ENCODE measurements at regions not wholly inside any gene's neighbourhood (a gene's known extent, or its start where the extent isn't known, plus 50 kb on each side); places are given as distances from the start of the nearest gene placed in this dataset.

- peak; percentile 42 for DNase-seq
Measured at GRCh38 chr1:182149411-182149965, 88.0 kb upstream of the ZNF648 start.

GRCh38 chr1:182147951-182148350, 86.4 kb upstream of the ZNF648 start:
- DNase-seq: no peak

- DNase-seq: no peak
Measured at GRCh38 chr1:182147136-182147820, 85.8 kb upstream of the ZNF648 start.

GRCh38 chr1:182146286-182146685, 84.8 kb upstream of the ZNF648 start:
- DNase-seq: no peak

GRCh38 chr1:182145441-182145840, 83.9 kb upstream of the ZNF648 start:
- no peak for DNase-seq

DNA sequence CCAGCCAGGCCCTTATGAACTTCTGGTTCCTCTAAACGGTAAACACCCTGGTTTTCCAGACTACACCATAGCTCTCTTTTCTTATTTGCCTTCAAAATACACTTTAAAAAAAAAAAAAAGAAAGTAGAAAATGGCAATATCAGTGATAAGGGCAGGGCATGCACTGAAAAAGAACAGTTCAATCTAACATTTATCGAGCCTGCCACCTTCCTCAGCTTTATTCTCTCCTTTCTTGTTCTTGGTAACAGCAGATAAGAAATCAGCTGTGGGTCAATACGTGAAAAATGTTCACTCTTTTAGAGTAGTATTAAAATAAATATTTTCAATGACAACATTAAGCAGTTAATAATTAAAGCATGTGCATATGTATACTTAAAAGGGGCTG, 83.1 kb upstream of the ZNF648 start:
- no peak for DNase-seq

- peak; percentile 86 for DNase-seq
Measured at GRCh38 chr1:182143825-182144645, 82.5 kb upstream of the ZNF648 start.

- peak; percentile 89 for DNase-seq
Measured at GRCh38 chr1:182143154-182143657, 81.7 kb upstream of the ZNF648 start.

DNA sequence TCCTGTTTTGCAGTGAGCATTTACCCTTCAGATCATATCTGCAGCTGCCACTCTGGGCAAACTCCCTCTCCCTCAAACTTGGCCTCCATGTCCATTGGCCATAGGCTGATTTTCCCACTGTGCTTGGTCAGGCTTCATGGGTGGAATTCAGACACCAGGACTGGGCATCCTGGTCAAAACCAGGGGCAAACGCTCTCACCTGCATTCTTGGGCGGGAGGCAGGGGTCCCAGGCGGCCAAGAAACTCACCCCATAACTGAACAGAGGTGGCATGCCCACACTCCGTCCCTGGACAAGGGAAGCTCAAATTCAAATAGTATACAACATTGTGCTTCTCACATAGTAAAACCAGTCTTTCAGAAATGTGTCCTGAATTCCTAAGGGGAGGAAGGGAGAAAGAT, 81.1 kb upstream of the ZNF648 start:
- no peak for DNase-seq

GRCh38 chr1:182141040-182141439, 79.5 kb upstream of the ZNF648 start:
- no peak for DNase-seq

- no peak for DNase-seq
Measured at GRCh38 chr1:182139496-182139895, 78.0 kb upstream of the ZNF648 start.

- no peak for DNase-seq
Measured at GRCh38 chr1:182137546-182137945, 76.0 kb upstream of the ZNF648 start.

DNA sequence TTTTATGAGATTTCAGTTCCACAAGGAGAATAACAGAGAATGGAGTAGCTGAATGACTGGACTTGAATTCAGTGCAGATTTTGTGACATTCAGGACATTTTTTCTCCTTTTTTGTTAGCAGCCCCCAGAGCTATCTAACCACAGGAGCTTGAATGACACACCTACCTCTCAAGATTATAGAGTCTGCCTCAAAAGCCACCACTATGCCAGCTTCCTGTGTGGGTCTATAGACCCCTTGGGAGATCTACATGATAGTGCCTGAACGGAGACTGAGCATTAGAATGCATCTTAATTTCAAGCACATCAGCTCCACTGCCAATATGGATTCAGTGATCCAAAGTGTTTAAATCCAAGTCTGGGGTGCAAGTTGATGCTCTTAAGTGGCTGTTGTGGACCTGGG, 74.4 kb upstream of the ZNF648 start:
- no peak for DNase-seq

- no peak for DNase-seq
Measured at GRCh38 chr1:182134257-182134656, 72.7 kb upstream of the ZNF648 start.

- no peak for DNase-seq
Measured at GRCh38 chr1:182133181-182133580, 71.7 kb upstream of the ZNF648 start.

GRCh38 chr1:182129398-182129797, 67.9 kb upstream of the ZNF648 start:
- DNase-seq: no peak

DNA sequence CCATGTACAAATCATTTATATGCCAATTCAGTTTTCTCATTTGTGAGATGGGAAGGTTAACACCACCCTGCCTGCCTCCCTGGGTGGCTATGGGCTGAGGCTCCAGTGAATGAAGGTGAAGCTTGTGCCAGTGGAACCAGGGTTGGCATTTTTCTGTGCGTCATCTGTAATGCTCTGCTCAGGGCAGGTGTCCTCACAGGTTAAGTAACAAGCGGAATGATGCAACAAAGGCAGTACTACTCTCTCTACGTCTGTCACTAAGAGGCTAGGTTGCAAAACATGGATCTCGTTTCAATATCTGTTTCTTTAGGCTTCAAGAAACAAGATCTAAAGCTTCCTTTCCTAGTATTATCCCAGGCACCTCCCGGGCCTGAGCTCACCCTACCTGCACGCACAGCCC, 67.0 kb upstream of the ZNF648 start:
- no peak for DNase-seq

DNA sequence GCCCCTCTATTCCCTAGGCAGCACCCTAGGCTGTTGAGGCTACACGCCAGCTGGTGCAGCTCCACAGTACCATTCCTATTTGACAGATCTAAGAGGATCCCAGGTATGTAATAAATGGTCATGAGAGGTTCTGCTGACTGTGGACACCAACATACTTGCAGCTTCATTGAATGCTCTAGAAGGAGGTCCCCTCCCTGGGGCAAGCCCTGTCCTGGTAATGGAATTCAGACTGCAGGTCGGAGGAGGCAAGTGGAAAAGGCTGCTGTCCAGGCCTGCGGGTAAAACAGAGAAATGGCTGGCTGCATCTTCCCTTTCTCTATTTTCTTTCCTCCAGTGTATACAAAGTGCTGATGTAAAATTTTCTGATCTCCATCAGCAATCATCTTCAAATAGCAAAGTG, 66.1 kb upstream of the ZNF648 start:
- no peak for DNase-seq

DNA sequence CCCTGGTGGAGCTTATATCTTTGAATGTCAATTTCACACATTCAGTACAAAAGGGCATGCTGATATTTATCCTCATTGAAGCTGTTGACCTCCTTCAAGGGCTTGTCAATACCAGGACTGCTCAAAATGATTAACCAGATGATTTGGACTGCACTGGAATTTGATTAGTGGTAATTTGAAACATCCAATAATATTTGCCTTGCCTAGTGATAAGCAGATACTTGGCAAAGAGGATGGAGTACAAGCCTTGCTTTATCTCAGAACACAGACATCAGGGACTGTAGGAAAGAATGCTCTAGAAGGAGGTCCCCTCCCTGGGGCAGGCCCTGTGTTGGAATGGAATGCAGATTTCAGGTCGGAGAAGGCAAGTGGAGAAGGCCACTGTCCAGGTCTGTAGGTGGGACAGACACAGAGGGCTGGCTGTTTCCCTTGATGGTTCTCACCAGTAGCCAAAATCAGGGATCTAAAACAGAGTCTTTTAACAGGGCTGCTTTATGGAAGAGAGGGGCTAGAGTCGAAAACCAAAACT, 64.8 kb upstream of the ZNF648 start:
- no peak for DNase-seq

DNA sequence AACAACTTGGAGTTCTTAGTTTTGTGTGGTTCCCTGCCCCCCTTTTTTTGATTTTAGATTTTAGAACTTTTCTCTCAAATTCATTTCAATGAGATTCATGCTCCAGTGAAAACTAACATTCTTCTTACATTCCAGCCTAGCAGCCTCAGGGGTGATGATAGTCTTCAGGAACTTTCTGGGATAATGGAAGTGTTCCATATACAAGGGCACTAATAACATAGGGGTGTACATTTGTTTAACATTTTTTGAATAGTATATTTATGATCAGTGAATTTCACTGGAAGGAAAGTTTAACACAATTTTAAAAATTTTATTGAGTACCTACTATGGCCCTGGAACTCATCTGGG, 61.4 kb upstream of the ZNF648 start:
- DNase-seq: no peak

DNA sequence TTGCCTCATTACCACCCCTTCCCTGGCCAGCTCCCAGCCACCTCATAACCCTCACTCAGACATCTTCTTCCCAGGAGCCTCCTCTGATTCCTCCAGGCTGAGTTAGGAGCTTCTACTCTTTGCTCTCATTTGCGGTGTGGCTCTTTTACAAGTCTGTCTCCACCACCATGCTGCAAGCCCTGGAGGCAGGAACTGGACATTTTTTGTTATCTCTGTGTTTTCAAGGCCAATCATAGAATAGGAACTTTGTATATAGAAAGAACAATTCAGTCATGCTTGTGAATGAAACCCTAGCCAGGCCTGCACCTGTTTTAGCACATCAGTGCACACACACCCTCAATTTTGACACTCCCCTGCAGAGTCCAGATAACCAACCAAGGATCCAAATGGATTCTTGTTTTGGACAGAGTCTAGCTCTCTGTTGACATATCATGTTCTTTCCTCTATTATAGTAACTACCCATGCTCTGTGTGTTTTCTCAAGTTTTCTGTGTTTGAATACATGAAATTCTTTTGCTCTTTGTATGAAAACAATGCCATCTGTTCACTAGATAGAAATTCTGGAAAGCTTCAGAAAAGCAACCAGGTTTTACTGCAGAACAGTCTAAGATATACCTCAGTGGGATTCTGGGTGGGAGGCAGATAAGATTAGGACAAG, 60.9 kb upstream of the ZNF648 start:
- peak; percentile 19 for DNase-seq

DNA sequence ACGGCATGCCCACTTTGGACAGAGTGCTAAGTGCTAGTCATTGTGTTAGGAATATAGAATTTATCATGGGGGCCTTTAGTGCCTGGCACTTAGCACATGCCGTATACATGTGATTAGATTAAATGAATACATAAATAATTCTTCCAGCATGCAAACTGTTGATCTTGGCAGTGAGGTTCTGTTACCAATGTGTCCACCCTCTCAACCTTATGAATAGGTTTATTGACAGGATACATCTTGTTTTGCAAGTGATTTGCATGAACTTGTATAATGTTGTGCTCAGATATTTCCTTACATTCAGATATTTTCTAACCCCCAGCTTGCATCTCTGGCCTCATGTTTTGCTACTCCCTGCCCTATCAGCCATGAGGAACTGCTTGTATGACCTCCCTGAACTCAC, 60.3 kb upstream of the ZNF648 start:
- DNase-seq: no peak
